Calu3 (cell line): ENCODE measurements at regions not wholly inside any gene's neighbourhood (a gene's known extent, or its start where the extent isn't known, plus 50 kb on each side); places are given as distances from the start of the nearest gene placed in this dataset.
"Not testable (repeated sequence)": the region's sequence is repeated elsewhere in the genome, so short reads cannot be mapped to it uniquely, and the experiment has no call there.

ENCODE experiments used
- BruUV-seq: library from RNA; stranded (reverse); fragments of 400-500 nt; replicated peaks from 2 replicates; lab custom pipeline; 2021; lab: Mats Ljungman, UMichigan
- CTCF ChIA-PET: fragments of 300-600 bp; sonication (Branson Sonifier 250); formaldehyde crosslinking; loops from one replicate; lab custom pipeline; 2022; ENCODE audit warnings: antibody characterized with exemption; lab: Charles Lee
- DNase-seq: peaks from one replicate; pipeline ENCODE4 v3.0.0; 2022
- H3K27ac Mint-ChIP-seq: one replicate; pipeline ENCODE4 v1.8.0; 2022; ENCODE audit warnings: mixed read lengths; ENCODE audit not compliant: unreplicated experiment
- H3K27me3 Mint-ChIP-seq: one replicate; pipeline ENCODE4 v1.8.0; 2022; ENCODE audit warnings: mixed read lengths; ENCODE audit not compliant: unreplicated experiment
- H3K36me3 Mint-ChIP-seq: one replicate; pipeline ENCODE4 v1.8.0; 2022; ENCODE audit warnings: mild to moderate bottlenecking, moderate library complexity, mixed read lengths; ENCODE audit not compliant: insufficient read depth, unreplicated experiment
- H3K4me1 Mint-ChIP-seq: one replicate; pipeline ENCODE4 v1.8.0; 2022; ENCODE audit warnings: mild to moderate bottlenecking, low read depth, mixed read lengths; ENCODE audit not compliant: unreplicated experiment
- H3K4me3 Mint-ChIP-seq: one replicate; pipeline ENCODE4 v1.8.0; 2022; ENCODE audit warnings: mild to moderate bottlenecking, low read depth, moderate library complexity, mixed read lengths; ENCODE audit not compliant: unreplicated experiment
- H3K9me3 Mint-ChIP-seq: one replicate; pipeline ENCODE4 v1.8.0; 2022; ENCODE audit warnings: low read depth, mixed read lengths; ENCODE audit not compliant: unreplicated experiment
- intact Hi-C: fragments of 100-400 bp; cut with micrococcal nuclease; formaldehyde crosslinking; loops from one replicate; pipeline ENCODE4 v1.10.0; 2022; ENCODE audit not compliant: unreplicated experiment
- TF ChIP-seq, protein P1 (sequence below): fragments of 200-600 bp; IDR thresholded peaks from one replicate; pipeline ENCODE4 v1.8.0; 2022; ENCODE audit warnings: antibody characterized with exemption; ENCODE audit not compliant: unreplicated experiment

DNA sequence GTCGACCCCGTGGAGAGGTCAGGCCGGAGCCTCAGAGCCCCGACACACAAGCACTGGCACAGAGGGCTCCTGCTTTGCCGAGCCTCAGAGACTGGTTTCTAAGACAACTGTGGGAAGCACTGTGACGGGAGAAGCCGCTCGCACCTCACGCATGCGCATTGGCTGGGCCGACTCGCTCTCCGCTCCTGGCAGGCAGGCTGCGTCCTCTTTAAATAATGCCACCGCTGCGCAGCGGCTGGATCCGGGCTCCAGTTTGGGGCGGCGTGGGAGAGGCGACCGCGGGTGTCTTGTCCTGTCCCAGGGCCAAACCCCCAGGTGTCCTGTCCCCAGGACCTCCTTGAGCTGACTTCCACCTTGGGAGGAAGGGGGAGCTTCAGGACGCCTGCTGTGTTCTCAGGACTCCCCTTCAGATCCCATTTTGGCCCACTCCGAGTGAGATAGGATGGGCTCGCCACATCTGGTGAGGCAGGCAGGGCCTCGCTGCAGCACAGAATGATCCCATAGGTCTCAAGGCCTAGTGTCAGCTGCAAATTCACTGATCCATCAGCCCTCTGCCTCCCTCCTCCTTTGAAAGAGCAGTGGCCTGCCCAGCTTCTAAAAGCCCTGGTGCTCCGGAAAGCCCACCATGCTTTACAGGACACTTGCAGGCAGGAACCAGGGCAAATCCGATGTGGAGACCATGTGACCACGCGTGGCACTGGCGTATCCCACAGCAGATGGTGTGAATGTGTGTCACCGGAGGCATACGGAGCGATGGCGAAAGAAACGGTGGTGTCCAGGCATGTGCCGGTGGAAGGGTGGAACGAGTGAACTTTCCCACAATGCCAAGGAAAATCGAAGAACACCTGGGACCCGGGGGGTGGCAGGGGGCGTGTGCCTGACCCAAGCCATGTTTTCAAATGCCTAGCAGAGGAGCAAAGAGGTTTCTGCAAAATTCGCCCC, 169.3 kb upstream of the ZNF337 start:
- TF ChIP-seq, protein P1, sequence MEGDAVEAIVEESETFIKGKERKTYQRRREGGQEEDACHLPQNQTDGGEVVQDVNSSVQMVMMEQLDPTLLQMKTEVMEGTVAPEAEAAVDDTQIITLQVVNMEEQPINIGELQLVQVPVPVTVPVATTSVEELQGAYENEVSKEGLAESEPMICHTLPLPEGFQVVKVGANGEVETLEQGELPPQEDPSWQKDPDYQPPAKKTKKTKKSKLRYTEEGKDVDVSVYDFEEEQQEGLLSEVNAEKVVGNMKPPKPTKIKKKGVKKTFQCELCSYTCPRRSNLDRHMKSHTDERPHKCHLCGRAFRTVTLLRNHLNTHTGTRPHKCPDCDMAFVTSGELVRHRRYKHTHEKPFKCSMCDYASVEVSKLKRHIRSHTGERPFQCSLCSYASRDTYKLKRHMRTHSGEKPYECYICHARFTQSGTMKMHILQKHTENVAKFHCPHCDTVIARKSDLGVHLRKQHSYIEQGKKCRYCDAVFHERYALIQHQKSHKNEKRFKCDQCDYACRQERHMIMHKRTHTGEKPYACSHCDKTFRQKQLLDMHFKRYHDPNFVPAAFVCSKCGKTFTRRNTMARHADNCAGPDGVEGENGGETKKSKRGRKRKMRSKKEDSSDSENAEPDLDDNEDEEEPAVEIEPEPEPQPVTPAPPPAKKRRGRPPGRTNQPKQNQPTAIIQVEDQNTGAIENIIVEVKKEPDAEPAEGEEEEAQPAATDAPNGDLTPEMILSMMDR: no peak

DNA sequence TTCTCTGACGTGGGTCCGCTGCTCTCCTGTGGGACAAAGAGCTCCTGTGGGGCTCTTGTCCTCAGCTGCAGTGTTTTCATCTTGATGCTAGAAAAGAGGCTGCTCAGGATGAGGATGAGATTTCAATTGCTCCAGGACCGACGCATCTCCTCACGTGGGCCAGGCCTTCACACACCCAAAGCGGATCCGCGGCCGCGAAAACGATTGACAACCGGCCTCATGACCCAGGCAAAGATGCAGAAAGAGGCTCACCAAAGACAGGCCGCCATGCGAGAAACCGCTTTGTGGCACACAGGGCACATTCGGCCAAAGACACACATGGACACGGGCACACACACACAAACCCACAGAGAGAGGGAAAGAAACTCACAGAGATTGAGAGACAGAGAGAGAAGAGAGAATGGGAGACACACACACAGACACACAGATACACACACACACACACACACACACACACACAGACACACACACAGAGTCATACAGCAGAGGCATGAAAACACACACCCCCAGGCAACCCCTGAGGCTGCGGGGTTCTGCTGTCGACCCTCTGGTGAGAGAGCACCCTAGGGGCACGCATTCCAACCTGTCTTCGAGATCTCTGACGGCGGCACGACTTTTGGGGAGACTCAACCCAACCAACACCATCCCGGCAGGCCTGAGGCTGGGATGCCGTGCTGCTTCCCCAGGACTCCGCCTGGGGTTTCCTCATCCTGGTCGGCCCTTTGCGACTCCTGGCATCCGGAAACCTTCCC, 168.5 kb upstream of the ZNF337 start:
- intact Hi-C loops, BruUV-seq, H3K9me3 Mint-ChIP-seq, H3K27ac Mint-ChIP-seq, CTCF ChIA-PET, DNase-seq: not testable (repeated sequence)
- peaks cover 24% of the 10 kb centered on the region for H3K4me1 Mint-ChIP-seq
- peak overlapping the region; percentile 54 for H3K4me3 Mint-ChIP-seq
- H3K36me3 Mint-ChIP-seq: peaks cover 23% of the 10 kb centered on the region
- peaks cover 75% of the 10 kb centered on the region for H3K27me3 Mint-ChIP-seq

More for the DNA sequence above, 169.3 kb upstream of the ZNF337 start:
- DNase-seq: peak; percentile 47
- Mint-ChIP-seq H3K27me3 (peaks cover 70% of the 10 kb centered on the region), H3K4me3 (peak overlapping the region; percentile 54), H3K9me3 (no peaks in the 10 kb centered on the region), H3K36me3 (peaks cover 19% of the 10 kb centered on the region), H3K27ac (no peak overlapping the region), H3K4me1 (peaks cover 19% of the 10 kb centered on the region)
- no TSS peak for BruUV-seq
- CTCF ChIA-PET: no interaction called here
- intact Hi-C loops: no loop called here

DNA sequence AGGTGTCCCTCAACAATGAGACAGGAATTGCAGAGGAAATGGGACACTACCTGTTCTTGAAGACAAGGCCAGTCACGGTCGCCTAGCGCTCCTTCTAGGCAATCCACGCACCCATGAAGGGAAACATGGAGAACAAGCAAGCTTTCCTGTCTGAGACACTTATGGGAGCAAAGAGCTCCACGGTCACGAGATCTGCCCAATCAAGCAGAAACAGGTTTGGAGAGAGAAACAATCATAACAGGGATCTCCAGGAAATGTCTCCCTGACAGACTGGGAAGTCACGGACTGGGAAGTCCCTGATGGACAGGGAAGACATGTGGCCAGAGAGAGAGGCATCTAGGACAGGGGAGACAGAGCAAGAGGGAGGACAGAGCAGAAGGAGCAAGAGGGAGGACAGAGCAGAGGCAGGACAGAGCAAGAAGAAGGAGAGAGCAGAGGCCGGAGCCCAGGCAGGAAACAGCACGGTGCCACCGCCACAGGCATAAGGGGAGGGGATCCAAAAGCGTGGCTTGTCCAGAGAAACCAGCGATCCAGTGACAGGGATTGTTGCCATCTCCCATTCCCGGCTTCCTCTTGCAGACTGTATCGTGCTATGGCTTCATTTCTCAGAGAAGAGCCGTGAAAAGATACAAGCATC, 167.8 kb upstream of the ZNF337 start:
- Mint-ChIP-seq H3K4me3 (no peak overlapping the region), H3K4me1 (peaks cover 24% of the 10 kb centered on the region), H3K9me3 (no peaks in the 10 kb centered on the region), H3K36me3 (peaks cover 23% of the 10 kb centered on the region), H3K27ac (no peak overlapping the region), H3K27me3 (peaks cover 72% of the 10 kb centered on the region)
- DNase-seq: no peak
- CTCF ChIA-PET: no interaction called here
- no TSS peak for BruUV-seq
- TF ChIP-seq, protein P1: no peak
- intact Hi-C loops: no loop called here

DNA sequence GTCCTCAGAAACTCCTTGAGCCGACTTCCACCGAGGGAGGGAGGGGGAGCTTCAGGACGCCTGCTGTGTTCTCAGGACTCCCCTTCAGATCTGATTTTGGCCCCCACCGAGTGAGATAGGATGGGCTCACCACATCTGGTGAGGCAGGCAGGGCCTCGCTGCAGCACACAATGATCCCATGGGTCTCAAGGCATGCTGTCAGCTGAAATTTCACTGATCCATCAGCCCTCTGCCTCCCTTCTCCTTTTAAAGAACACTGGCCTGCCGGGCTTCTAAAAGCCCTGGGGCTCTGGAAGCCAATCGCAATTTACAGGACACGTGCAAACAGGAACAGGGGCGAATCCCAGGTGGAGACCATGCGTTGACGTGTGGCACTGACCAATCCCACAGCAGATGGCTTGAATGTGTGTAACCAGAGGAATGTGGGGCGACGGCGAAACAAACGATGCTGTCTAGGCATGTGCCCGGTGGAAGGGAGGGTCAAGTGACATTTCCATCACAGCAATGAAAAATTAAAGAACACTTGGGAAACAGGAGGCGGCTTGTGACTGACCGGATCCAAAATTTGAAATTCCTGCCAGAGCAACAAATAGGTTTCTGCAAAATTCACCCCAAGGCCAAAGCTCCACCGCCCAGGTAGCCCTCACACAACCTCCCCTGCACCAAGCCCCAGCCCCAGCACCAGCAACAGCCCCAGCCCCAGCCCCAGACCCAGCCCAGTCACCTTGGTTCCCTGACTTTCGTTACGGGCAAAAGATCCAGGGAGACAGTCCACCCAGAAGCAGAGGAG, 167.1 kb upstream of the ZNF337 start:
- TF ChIP-seq, protein P1: no peak
- DNase-seq: no peak
- no TSS peak for BruUV-seq

DNA sequence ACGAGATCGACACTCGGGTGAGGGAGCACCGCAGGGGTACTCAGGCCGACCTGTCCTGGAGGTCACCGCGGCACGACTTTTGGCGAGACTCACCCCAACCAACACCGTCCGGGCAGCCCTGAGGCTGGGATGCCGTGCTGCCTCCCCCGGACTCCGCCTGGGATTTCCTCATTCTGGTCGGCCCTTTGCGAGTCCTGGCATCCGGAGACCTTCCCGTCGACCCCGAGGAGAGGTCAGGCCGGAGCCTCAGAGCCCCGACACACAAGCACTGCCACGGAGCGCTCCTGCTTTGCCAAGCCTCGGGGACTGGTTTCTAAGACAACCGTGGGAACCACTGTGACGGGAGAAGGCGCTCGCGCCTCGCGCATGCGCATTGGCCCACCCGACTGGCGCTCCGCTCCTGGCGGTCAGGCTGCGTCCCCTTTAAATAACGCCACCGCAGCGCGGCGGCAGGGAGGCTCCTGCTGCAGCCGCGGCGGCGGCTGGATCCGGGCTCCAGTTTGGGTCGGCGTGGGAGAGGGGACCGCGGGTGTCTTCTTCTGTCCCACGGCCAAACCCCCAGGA, 166.4 kb upstream of the ZNF337 start:
- BruUV-seq, intact Hi-C loops, CTCF ChIA-PET, H3K27ac Mint-ChIP-seq, H3K9me3 Mint-ChIP-seq: not testable (repeated sequence)
- peaks cover 24% of the 10 kb centered on the region for H3K4me1 Mint-ChIP-seq
- DNase-seq: peak; percentile 66
- peaks cover 23% of the 10 kb centered on the region for H3K36me3 Mint-ChIP-seq
- peaks cover 78% of the 10 kb centered on the region for H3K27me3 Mint-ChIP-seq
- peak overlapping the region; percentile 59 for H3K4me3 Mint-ChIP-seq

More for the DNA sequence above, 167.1 kb upstream of the ZNF337 start:
- peak overlapping the region; percentile 59 for H3K4me3 Mint-ChIP-seq
- H3K9me3 Mint-ChIP-seq: no peaks in the 10 kb centered on the region
- peaks cover 77% of the 10 kb centered on the region for H3K27me3 Mint-ChIP-seq
- intact Hi-C loops: no loop called here
- H3K36me3 Mint-ChIP-seq: peaks cover 23% of the 10 kb centered on the region
- no peak overlapping the region for H3K27ac Mint-ChIP-seq
- H3K4me1 Mint-ChIP-seq: peaks cover 24% of the 10 kb centered on the region
- CTCF ChIA-PET: no interaction called here
